Lower leg skin (tissue), 4 donors: ENCODE measurements at regions not wholly inside any gene's neighbourhood (a gene's known extent, or its start where the extent isn't known, plus 50 kb on each side); places are given as distances from the start of the nearest gene placed in this dataset.

Experiments used
- DNase-seq, 2 donors: peaks; one replicate each; pipeline ENCODE4 v3.0.0-alpha.2; 2019; ENCODE audit warnings: low spot score in 2 of 2
- H3K4me3 ChIP-seq: fragments of 200-600 bp; sonication (generic); 2 replicates; pipeline ENCODE4 v1.5.1; 2017; ENCODE audit warnings: mild to moderate bottlenecking, low read depth; ENCODE audit not compliant: poor library complexity, severe bottlenecking
- CTCF ChIP-seq, 3 donors: fragments of 450-650 bp; IDR thresholded peaks; one replicate each; pipeline ENCODE4 v1.5.1; 2016; ENCODE audit warnings: antibody characterized with exemption in 3 of 3, mild to moderate bottlenecking in 3 of 3, moderate library complexity in 2 of 3
- POLR2A ChIP-seq, 2 donors: fragments of 450-650 bp; IDR thresholded peaks; one replicate each; pipeline ENCODE4 v1.6.1; 2016 to 2017; ENCODE audit warnings: antibody characterized with exemption in 2 of 2, mild to moderate bottlenecking in 1 of 2, moderate library complexity in 1 of 2
- WGBS, 2 donors: methylation state at CpG; one replicate each; pipeline ENCODE4 v1.1.5; 2018; 5-methylcytosine and 5-hydroxymethylcytosine counted together
- intact Hi-C: fragments of 100-400 bp; cut with DNase I; formaldehyde crosslinking; loops from one replicate; pipeline ENCODE4 v1.15.0; 2023; ENCODE audit warnings: low total_unique reads

- WGBS, 2 donors: 58 to 69% methylated on average over 3 of the region's 3 CpGs
- DNase-seq: no peak
- intact Hi-C loops: no loop called here
- H3K4me3 ChIP-seq: no peak overlapping the region
- no peak for TF ChIP-seq CTCF (IDR thresholded peaks at IDR 0.05)
These were observed 77.8 kb upstream of the GNAZ start for GRCh38 chr22:22992474-22992873.

GRCh38 chr22:22993184-22993583 is 77.1 kb upstream of the GNAZ start:
- no peak for TF ChIP-seq CTCF (IDR thresholded peaks at IDR 0.05)
- no peak for TF ChIP-seq POLR2A (IDR thresholded peaks at IDR 0.05)
- intact Hi-C loops: no loop called here
- 62 to 69% methylated on average over 5 of the region's 5 CpGs for WGBS, 2 donors

DNA sequence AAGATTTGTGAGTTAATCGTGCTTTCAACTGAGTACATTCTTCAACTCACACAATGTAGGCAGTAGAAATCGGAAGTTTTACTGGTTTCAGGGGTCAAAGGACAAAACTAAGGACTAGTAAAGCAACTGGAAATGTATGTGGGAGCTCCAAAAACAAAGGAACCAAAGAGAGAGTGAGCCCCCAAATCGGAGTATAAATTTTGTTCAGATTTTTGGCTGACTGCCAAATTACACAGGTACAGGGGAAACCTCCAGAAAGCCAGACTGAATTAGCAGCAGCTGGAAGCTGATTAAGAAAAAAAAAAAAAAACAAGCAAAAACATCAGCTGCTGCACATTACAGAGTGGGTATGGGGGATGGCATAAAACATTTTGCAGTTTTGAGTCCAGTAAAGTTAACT is 75.2 kb upstream of the GNAZ start:
- H3K4me3 ChIP-seq: no peak overlapping the region
- no peak for DNase-seq
- intact Hi-C loops: no loop called here
- TF ChIP-seq POLR2A (IDR thresholded peaks at IDR 0.05) (no peak), CTCF (IDR thresholded peaks at IDR 0.05) (no peak)
- 29 to 41% methylated on average over 3 of the region's 3 CpGs for WGBS, 2 donors

More at GRCh38 chr22:22993184-22993583, 77.1 kb upstream of the GNAZ start:
- no peak for DNase-seq
- H3K4me3 ChIP-seq: no peak overlapping the region

DNA sequence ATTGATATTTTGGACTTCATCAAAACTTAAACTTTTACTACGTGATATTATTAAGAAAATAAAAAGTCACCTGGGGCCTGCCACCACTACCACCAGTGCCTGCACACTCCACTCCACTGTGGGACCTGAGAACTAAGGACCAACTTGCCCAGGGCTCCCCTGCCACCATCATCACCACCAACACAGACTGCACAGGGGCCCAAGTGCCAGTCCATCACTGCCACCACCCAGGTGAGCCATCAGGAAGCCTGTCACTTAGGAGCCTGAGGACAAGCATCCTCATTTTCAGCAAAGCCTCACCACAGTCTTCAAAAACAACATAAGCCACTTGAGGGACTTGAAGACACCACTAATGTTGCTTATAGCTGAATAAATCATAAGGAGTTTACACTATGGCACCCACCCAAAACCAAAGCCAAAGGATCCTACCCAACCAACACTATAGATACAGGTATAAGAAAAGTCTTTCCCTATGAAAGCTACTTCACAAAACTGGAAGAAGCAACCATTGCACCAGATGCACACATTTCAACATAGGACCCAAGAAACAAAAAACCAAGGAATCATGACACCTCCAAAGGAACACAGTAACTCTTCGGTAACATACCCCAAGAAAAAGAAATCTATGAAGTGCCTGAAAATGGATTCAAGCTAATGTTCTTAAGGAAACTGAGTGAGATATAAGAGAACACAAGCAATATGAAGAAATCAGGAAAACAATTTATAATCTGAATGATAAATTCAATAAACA is 73.6 kb upstream of the GNAZ start:
- no peak for DNase-seq
- intact Hi-C loops: no loop called here
- WGBS, 2 donors: 84 to 93% methylated on average over 2 of the region's 2 CpGs
- H3K4me3 ChIP-seq: no peak overlapping the region
- TF ChIP-seq POLR2A (IDR thresholded peaks at IDR 0.05): no peak
- TF ChIP-seq CTCF (IDR thresholded peaks at IDR 0.05): no peak

DNA sequence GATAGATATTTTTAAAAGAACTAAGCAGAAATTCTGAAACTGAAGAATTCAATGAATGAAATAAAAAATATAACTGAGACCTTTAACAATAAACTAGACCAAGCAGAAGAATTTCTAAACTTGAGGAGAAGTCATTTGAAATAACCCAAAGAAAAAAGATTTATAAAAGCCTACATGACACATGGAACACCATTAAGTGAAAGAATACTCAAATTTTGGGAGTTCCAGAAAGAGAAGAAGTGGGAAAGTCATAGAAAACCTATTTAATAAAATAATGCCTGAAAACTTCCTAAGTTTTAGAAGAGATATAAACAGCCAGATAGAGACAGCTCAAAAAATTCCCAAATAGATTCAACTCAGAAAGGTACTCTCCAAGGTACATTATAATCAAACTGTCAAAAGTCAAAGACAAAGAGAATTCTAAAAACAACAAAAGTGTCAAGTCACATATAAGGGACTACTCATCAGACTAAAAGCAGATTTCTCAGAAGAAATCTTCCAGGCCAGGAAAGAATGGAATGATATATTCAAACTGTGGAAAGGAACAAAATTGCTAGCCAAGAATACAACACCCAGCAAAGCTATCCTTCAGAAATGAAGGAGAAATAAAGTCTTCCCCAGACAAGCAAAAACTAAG is 72.9 kb upstream of the GNAZ start:
- no peak for DNase-seq
- no peak overlapping the region for H3K4me3 ChIP-seq
- TF ChIP-seq POLR2A (IDR thresholded peaks at IDR 0.05) (no peak), CTCF (IDR thresholded peaks at IDR 0.05) (no peak)
- intact Hi-C loops: no loop called here

- intact Hi-C loops: no loop called here
- no peak overlapping the region for H3K4me3 ChIP-seq
- no peak for DNase-seq
- TF ChIP-seq CTCF (IDR thresholded peaks at IDR 0.05) (no peak), POLR2A (IDR thresholded peaks at IDR 0.05) (no peak)
These were observed 72.3 kb upstream of the GNAZ start for GRCh38 chr22:22997988-22998387.
